ENCODE measurements at regions not wholly inside any gene's neighbourhood (a gene's known extent, or its start where the extent isn't known, plus 50 kb on each side); places are given as distances from the start of the nearest gene placed in this dataset.

GRCh38 chr4:84407554-84408407 is 91.3 kb downstream of the NKX6-1 start:
- no peak for DNase-seq (ENCODE audit: extremely low spot score)
- ChIA-PET CTCF (interaction anchor here (0.7 kb wide), 1 partner anchor 31 kb away, joined by 3 read pairs; no protein-coding TSS in a partner anchor), POLR2A (no interaction called here)
- no peak for TF ChIP-seq ELF4 (IDR thresholded peaks at IDR 0.05)
- TF ChIP-seq LEF1 (IDR thresholded peaks at IDR 0.05; ENCODE audit: borderline replicate concordance): no peak

GRCh38 chr4:84403656-84404055 is 95.4 kb downstream of the NKX6-1 start:
- ChIA-PET POLR2A (interaction anchor here (1.3 kb wide), 1 partner anchor 96 kb away, joined by 4 read pairs; the partner anchor contains the start of gene NKX6-1), CTCF (no interaction called here)
- TF ChIP-seq NFRKB (IDR thresholded peaks at IDR 0.05) (no peak), ELF4 (IDR thresholded peaks at IDR 0.05) (no peak), PKNOX1 (IDR thresholded peaks at IDR 0.05) (no peak)
- no peak for DNase-seq (ENCODE audit: extremely low spot score)

GRCh38 chr4:84401701-84402306 is 97.3 kb downstream of the NKX6-1 start:
- POLR2A ChIA-PET: no interaction called here
- no peak for DNase-seq (ENCODE audit: extremely low spot score)
- no peak for TF ChIP-seq L3MBTL2 (conservative IDR thresholded peaks at IDR 0.05)
- no peak for TF ChIP-seq NFRKB (IDR thresholded peaks at IDR 0.05)
- TF ChIP-seq FOXM1 (IDR thresholded peaks at IDR 0.05; ENCODE audit: borderline replicate concordance): no peak
- no peak for TF ChIP-seq SUZ12 (IDR thresholded peaks at IDR 0.05)
- TF ChIP-seq ARNT (IDR thresholded peaks at IDR 0.05): no peak
- no peak for TF ChIP-seq CTBP1 (IDR thresholded peaks at IDR 0.05; ENCODE audit: borderline replicate concordance)
- CTCF ChIA-PET: no interaction called here

- TF ChIP-seq FOXM1 (IDR thresholded peaks at IDR 0.05; ENCODE audit: borderline replicate concordance): no peak
- no peak for TF ChIP-seq SP1 (IDR thresholded peaks at IDR 0.05)
- no peak for TF ChIP-seq ARNT (IDR thresholded peaks at IDR 0.05)
- no peak for TF ChIP-seq FOXA1 (IDR thresholded peaks at IDR 0.05)
- no peak for TF ChIP-seq FOXK2 (IDR thresholded peaks at IDR 0.05)
- TF ChIP-seq NFRKB (IDR thresholded peaks at IDR 0.05): no peak
- no peak for TF ChIP-seq ZNF384 (IDR thresholded peaks at IDR 0.05)
- no peak for TF ChIP-seq SUZ12 (IDR thresholded peaks at IDR 0.05)
- DNase-seq (ENCODE audit: extremely low spot score): no peak
- CTCF ChIA-PET: no interaction called here
- POLR2A ChIA-PET: no interaction called here
These were observed 104.7 kb downstream of the NKX6-1 start for GRCh38 chr4:84394386-84394785.

- ChIA-PET CTCF (no interaction called here), POLR2A (no interaction called here)
- DNase-seq (ENCODE audit: extremely low spot score): no peak
- TF ChIP-seq NFRKB (IDR thresholded peaks at IDR 0.05): no peak
- no peak for TF ChIP-seq FOXM1 (IDR thresholded peaks at IDR 0.05; ENCODE audit: borderline replicate concordance)
- no peak for TF ChIP-seq TARDBP (IDR thresholded peaks at IDR 0.05)
- TF ChIP-seq ELF4 (IDR thresholded peaks at IDR 0.05): no peak
- no peak for TF ChIP-seq ARNT (IDR thresholded peaks at IDR 0.05)
- no peak for TF ChIP-seq FOXA1 (IDR thresholded peaks at IDR 0.05)
- TF ChIP-seq L3MBTL2 (conservative IDR thresholded peaks at IDR 0.05): no peak
- no peak for TF ChIP-seq SP1 (IDR thresholded peaks at IDR 0.05)
- no peak for TF ChIP-seq ZNF384 (IDR thresholded peaks at IDR 0.05)
- no peak for TF ChIP-seq CTBP1 (IDR thresholded peaks at IDR 0.05; ENCODE audit: borderline replicate concordance)
- no peak for TF ChIP-seq FOXK2 (IDR thresholded peaks at IDR 0.05)
- no peak for TF ChIP-seq LEF1 (IDR thresholded peaks at IDR 0.05; ENCODE audit: borderline replicate concordance)
- TF ChIP-seq SUZ12 (IDR thresholded peaks at IDR 0.05): no peak
- no peak for TF ChIP-seq PKNOX1 (IDR thresholded peaks at IDR 0.05)
- no peak for TF ChIP-seq BHLHE40 (IDR thresholded peaks at IDR 0.05; ENCODE audit: borderline replicate concordance)
- TF ChIP-seq HDGF (IDR thresholded peaks at IDR 0.05; ENCODE audit: borderline replicate concordance): no peak
These were observed 106.0 kb downstream of the NKX6-1 start for GRCh38 chr4:84392951-84393590.

GRCh38 chr4:84389406-84389805 is 109.7 kb downstream of the NKX6-1 start:
- POLR2A ChIA-PET: no interaction called here
- no peak for DNase-seq (ENCODE audit: extremely low spot score)
- TF ChIP-seq SP1 (IDR thresholded peaks at IDR 0.05): no peak
- no peak for TF ChIP-seq FOXK2 (IDR thresholded peaks at IDR 0.05)
- TF ChIP-seq ARNT (IDR thresholded peaks at IDR 0.05): no peak
- CTCF ChIA-PET: no interaction called here

- no peak for DNase-seq (ENCODE audit: extremely low spot score)
- TF ChIP-seq ZNF384 (IDR thresholded peaks at IDR 0.05) (no peak), SP1 (IDR thresholded peaks at IDR 0.05) (no peak), FOXA1 (IDR thresholded peaks at IDR 0.05) (no peak), CTBP1 (IDR thresholded peaks at IDR 0.05; ENCODE audit: borderline replicate concordance) (no peak)
- POLR2A ChIA-PET: no interaction called here
- CTCF ChIA-PET: no interaction called here
These were observed 113.9 kb downstream of the NKX6-1 start for GRCh38 chr4:84385203-84385602.
